ENCODE measurements at regions not wholly inside any gene's neighbourhood (a gene's known extent, or its start where the extent isn't known, plus 50 kb on each side); places are given as distances from the start of the nearest gene placed in this dataset.
"Not testable (repeated sequence)": the region's sequence is repeated elsewhere in the genome, so short reads cannot be mapped to it uniquely, and the experiment has no call there.

DNA sequence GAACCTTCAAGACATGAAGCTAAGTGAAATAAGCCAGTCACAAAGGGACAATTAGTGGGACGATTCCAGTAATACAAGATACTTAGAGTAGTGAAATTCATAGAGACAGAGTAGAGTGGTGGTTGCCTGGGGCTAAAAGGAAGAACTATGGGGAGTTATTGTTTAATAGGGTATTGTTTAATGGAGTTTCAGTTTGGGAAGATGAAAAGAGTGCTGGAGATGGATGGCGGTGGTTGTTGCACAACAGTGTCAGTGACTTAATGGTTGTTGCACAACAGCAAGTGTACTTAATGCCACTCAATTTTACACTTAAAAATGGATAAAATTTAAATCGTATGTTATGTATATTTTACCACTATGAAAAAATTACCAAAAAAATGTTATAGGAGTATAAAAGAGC lies 209.7 kb upstream of the TENT5A start:
- DNase-seq (ENCODE audit: low spot score): no peak

DNA sequence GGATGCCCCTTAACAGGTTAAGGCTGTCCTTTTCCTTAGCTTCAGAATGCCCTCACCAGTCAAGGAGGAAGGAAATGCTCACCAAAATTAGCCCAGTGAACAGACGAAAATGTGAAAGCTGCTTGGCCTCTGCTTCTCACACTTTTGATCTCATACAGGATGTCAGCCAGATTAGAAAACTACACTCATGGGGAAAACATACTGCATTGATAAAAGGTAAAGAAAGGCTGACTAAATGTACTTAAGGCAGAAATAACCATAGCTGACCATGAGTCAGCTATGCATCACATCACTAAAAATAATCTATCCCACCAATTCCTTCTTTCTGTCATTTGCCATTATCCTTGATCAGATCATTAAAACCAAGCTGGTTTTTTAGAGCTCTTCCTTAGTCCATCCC lies 198.4 kb upstream of the TENT5A start:
- no peak for DNase-seq (ENCODE audit: low spot score)

DNA sequence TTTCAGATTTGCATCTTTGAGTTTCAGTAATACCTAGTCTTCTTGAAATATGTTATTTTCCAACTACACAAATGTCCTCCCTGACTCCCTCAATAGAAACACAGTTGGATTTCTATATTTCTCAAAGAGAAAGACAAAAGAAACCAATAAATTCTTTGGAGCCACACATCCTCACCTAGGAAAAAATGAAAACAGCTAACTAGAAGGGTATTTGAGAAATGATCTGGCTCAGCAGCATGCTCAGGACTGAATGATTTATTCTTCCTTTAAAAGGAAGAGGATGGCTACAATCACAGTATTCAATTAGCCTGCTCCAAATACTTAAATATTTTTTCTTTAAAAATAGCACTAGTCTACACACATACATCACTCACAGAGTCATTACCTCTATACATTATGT lies 196.4 kb upstream of the TENT5A start:
- DNase-seq (ENCODE audit: low spot score): no peak

DNA sequence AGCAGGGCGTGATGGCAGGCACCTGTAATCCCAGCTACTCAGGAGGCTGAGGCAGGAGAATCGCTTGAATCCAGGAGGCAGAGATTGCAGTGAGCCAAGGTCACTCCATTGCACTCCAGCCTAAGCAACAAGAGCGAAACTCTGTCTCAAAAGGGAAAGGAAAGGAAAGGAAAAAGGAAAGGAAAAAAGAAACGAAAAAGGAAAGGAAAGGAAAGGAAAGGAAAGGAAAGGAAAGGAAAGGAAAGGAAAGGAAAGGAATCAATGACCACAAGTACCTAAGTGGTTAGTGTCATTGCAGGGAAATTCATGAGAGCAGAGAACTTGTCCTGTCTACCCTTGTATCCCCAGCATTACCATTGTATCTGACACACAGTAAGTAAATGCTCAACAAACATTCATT lies 195.7 kb upstream of the TENT5A start:
- not testable (repeated sequence) for DNase-seq (ENCODE audit: low spot score)

DNA sequence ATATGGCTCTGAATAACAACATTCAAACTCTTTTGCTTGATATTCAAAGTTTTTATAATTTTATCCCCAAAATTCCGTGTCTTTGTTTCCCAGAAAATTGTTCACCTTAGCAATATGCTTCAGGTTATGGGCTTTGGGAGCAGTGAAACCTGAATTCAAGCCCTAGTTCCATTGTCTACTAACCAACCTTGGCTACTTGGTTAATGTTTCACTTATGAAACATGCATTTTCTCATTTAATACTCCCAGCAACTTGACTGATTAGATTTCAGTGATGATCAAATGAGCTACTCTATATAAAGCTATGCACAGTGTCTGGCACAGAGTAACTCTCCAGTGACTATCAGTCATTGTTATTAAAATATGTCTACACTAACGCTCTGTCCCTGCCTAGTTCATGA lies 192.2 kb upstream of the TENT5A start:
- DNase-seq (ENCODE audit: low spot score): no peak

DNA sequence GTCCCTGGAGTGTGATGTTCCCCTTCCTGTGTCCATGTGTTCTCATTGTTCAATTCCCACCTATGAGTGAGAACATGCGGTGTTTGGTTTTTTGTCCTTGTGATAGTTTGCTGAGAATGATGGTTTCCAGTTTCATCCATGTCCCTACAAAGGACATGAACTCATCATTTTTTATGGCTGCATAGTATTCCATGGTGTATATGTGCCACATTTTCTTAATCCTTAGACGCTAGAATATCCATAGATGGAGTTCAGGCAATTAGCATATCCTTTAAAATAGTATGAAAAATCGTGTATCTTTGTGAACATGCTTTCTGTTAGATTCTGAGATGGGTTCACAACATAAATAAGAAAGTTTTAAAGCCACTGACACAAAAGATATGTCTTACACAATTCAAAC lies 190.4 kb upstream of the TENT5A start:
- not testable (repeated sequence) for DNase-seq (ENCODE audit: low spot score)

DNA sequence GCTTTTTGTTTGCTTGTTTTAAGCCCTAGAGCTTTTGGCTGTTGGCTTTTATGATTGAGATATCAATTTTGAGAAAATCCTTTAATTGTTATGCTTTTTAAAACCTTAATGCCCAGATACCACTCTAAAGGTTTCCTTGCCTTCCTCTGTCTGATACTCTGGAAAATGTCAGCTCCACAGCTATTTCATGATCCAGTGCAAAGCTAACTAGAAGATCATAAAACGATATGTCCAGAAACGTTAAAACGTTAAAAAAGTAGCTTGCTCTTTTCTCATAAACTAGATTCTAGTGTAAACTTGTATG lies 189.5 kb upstream of the TENT5A start:
- DNase-seq (ENCODE audit: low spot score): no peak

DNA sequence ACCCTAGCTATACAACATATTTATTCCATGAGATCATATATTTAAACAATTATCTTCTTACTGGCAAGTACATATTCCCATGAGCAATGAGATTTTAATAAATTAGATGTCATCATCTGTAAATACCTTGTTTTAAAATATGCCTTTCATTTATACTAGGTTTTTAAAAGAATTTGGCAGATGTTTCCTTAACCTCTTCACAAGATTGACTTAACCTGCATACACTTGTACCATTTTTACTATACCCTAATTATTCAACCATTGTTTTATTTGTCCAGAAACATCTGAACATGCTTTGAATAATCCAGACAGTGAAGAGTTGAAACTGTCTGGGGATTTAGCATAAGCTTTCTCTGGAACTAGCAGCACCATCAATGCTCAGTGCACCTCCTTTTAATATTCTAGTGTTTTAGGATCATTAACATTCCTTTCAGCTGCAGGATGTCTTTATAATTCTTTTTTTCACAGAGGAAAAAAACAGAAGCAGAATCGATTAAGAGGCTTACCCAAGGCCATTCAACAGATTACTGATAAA lies 188.0 kb upstream of the TENT5A start:
- DNase-seq (ENCODE audit: low spot score): no peak

DNA sequence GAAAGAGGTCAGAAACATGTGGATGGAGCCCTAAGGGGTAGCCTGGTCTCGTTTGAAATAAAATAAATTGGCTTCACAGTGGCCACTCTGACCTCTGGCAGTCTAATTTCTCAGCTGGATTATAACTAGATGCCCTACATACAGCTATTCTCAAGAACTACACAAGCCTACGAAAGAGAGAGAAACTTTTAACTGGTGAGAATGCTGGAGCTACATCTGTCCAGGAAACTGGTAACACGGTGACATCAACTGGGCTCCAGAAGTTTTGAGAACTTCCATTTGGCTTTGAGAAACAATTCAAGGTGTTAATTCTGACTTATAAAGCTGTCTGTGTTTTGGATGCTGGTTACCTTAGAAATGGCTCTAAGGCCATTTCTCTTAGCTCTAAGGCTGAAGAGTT lies 187.3 kb upstream of the TENT5A start:
- no peak for DNase-seq (ENCODE audit: low spot score)

DNA sequence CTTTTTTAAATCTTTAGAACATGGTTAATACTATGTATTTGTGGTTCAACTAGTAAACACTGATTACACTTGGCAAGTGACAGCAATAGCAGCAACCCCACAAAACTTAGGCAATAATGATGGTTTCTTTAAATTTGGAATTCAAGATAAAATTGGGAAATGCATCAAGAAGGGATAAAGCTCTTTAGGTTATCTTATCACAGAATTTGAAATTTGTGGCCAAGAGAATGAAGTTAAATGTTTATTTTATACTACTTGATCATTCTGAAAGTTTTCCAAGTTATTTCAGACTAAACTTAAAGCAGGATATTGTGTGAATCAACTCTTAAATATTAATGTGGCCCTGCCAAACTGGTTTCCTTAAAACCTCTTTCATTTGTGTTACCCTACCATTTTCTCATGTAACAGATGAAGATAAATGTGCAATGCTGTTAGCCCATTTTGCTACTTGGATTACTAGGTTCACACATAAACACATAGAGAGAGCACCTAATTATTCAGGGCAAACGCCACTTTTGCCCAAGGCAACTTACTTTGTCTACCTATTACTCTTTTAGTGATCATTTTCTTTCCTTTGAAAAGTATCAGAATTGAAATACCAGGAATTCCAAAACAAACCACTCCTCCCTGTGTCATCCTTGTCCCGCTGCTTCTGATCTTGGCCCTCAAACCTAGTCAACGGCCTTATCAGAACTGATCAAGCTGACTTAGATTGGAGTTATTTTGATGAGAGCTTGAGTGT lies 186.7 kb upstream of the TENT5A start:
- no peak for DNase-seq (ENCODE audit: low spot score)

DNA sequence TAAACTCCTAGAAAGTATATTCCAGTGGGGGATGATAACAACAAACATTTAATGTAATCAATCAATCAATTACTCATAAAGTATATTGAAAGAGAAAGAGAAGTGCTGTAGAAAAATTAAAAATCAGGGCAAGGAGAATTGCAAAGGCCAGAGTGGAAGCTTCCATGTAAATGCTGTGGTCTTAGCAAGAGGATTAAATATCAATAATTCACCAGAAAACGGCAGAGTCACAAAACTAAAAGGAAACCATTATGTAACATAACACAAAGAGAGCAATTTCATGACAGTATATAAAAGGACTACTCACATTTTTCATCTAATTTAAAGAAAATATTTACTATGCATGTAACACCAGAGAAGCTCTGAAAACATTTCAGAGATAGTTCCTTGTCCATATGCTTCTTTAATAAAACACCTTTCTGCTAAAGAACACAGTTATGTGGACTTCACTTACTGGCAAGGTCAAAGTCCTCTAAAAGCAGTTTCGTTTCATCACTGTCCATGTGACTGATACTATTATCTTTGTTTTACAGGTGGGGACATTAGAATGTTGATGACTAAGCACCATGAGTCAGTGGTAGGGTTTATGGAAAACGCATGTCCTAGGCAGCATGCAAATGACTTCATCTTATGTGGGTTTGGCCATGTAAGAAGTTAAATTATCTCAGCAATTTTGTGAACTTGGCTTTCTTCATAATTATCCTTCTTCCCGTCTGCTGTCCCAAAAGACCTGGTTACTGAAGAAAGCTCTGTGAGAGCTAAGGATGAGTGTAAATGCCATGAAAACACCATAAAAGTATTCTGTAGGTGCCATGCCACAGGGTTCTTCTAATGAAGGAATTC lies 185.8 kb upstream of the TENT5A start:
- DNase-seq (ENCODE audit: low spot score): no peak

DNA sequence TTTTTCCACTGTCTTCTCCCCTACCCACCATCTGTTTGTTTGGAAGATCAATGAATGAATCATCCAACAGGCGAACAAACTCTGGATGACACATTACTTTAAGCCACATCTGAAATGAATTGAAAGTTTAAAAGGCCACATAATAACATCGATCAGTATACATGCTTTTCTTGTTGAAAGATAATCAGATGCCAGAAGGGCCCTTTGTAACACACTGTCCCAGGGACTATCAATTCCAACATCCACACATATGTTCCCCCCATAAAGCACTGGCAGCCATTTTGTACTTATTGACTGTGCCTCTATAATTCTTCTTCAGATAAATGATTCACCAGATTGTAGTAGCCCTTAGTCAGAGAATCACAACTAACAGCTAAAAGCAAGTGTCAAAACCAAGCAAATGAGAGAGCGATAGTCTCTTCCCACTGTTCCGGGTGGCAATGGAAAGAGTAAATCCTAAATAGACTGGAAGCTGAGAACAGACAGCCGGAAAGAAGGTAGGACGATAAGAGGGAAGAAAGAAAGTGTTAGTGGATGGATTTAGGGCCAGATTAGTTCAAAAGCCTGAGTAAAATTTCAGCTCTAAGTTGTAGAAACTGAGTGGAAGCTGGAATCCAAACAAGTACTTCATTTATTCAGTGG lies 184.9 kb upstream of the TENT5A start:
- no peak for DNase-seq (ENCODE audit: low spot score)

DNA sequence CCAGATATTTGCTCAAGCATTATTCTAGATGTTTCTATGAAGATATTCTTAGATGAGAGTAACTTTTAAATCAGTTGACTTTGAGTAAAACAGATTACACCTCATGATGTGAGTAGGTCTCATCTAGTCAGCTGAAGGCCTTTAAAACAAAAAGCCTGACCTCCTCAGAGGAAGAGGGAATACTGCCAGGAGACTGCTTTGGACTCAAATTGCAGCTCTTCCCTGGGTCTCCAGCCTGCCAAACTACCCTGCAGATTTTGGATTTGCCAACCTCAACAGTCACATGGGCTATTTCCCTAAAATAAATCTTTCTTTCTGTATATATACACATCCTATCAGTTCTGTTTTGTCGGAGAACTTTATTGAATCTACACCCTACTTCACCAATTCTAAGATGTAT lies 182.5 kb upstream of the TENT5A start:
- no peak for DNase-seq (ENCODE audit: low spot score)

DNA sequence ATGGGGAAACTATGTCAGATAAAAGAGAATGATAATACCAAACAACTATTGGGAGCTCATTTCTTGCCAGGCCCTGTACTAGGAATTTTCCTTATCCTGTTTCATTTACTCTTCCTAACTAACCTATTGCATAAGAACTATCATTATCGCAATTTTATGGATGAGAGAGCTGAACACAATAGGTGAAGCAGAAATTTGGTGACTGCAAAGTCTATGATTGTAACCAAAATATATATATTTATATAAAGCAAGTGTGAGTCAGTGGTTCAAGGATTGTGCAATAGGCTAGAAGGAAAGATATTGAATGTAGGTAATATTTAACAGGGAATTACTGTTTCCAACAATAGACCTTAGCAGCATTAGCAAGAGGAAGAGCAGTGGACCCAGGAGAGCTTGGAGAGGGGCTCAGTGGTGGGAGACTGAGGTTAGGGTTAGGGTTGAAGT lies 181.1 kb upstream of the TENT5A start:
- no peak for DNase-seq (ENCODE audit: low spot score)

DNA sequence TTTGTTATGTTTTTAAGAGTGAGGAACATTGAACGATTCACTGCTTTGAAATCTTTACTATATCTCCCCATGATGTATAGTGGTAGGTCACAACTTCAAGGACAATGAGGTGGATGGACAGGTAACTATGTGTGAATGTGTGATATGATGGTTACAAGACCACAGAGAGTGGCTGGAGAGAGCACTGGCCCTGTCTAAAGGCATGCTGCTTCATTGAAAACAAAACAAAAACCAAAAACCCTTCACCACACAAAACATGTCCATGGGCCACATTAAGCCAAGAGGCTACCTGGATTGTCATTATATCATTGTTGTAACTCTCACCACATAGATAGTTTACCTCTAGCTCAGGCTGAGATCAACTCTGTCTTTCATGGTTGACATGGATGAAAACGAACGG lies 180.6 kb upstream of the TENT5A start:
- no peak for DNase-seq (ENCODE audit: low spot score)

DNA sequence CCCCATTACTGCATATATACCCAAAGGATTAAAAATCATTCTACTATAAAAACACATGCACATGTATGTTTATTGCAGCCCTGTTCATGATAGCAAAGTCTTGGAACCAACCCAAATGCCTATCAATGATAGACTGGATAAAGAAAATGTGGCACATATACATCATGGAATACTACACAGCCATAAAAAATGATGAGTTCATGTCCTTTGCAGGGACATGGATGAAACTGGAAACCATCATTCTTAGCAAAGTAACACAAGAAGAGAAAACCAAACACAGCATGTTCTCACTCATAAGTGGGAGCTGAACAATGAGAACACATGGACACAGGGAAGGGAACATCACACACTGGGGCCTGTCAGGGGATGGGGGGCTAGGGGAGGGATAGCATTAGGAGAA lies 180.0 kb upstream of the TENT5A start:
- not testable (repeated sequence) for DNase-seq (ENCODE audit: low spot score)

DNA sequence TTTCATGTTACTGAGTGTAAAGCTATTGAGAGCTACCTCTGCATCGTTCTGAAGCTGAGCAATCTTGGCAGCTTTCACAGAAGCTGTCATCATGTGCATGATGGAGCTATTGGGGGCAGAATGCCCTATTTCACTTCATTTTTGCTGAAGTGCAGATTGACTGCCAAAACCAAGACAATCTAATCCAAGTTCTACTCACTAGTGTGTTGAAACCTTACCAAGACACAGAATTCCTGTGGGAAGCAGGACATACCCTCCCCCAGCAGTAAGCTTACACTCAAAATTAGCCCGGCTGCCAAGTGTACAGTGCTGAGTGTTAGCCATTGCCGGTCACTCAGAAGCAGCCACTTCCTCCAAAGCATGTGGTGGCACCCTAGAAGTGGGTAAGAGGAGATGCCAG lies 177.3 kb upstream of the TENT5A start:
- DNase-seq (ENCODE audit: low spot score): no peak

DNA sequence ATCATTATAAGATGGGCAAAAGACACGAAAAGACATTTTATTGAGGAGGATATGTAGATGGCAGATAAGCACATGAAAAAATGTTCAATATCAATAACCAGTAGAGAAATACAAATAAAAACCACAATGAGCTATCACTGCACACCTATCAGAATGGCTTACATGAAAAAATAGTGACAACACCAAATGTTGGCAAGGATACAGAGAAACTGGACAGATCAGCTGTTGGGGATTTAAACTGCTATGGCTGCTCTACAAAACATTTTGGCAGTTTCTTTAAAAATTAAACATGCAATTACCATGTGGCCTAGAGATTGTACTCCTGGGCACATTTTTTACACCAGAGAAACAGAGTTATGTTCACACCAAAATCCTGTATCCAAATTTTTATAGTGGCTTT lies 172.7 kb upstream of the TENT5A start:
- no peak for DNase-seq (ENCODE audit: low spot score)

DNA sequence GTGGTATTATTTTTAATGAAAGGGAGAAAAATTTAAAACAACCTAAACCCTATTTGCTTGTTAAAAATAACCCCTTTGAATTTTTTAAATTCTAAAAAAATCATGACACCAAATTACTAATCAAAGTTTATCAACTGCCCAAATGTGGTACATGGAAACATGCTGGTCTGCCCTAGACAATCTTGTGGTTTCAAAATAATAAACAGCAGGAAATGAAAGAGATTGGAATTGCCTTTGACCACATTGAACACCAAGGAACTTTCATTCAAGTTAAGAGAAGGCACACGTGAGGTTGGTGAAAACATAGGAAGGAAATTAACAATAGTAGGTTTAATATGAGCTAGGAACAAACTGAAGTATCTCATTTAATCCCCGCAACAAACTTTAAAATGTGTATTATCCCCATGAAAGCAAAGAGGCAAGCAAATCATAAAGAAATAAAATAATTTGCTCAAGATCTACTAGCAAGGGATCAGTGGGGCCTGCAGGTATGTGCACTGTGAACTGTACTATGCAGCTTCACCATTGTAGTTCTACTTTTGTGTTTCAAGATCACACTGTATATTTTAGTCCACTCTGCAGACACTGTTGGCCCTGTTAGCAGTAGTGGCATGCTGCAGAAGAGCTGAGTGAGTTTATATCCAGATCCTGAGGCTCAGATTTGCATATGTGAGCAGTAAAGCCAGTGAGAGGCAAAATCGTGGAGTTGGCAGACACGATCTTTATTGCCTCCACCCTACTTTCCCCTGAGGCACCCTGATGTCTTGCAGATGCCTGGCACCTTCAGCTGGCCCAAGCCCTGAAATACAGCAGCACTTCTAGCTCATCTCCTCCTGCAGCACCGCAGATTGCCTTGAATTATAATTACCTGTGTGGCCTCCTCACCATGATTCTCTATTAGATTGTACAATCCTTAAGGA lies 157.8 kb upstream of the TENT5A start:
- DNase-seq (ENCODE audit: low spot score): no peak

DNA sequence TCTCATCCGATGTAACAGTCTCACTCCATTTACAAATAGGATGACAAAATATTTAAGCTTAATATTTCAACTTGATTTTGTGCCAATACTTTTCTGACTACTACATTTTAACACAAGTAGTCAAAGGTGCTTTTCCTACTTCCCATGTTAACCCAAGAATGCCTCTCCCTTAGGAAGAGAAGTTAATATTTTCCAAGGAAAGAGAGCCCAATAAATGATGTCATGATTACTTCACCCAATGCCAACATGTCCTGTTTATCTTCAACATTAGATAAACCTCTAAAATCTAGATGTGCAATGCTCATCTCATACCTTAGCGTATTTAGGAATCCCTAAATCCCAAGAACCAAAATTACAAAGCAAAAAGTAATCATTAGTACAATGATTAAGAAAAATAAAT lies 156.7 kb upstream of the TENT5A start:
- DNase-seq (ENCODE audit: low spot score): no peak

DNA sequence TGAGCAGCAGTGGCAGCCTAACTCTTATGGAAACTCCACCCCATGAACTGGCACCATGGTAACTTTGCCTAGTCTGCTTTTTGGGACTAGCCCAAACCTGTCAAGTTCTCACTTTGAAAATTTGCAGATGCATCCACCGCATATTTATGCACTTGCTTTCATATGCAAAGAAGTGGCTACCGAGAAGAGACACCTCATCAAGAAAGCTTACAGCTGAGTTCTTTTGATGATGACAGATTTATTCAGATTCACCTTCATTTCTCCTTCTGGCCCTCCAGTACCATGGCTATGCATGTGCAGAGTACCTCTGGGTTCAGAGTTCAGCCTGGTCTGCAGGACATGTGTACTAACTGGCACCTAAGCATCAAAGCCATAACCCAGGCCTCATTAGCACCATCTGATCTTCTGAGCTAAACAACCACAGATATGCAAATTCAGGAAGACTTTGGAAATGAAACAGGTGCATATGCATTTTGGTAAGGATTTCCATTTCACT lies 154.3 kb upstream of the TENT5A start:
- no peak for DNase-seq (ENCODE audit: low spot score)

DNA sequence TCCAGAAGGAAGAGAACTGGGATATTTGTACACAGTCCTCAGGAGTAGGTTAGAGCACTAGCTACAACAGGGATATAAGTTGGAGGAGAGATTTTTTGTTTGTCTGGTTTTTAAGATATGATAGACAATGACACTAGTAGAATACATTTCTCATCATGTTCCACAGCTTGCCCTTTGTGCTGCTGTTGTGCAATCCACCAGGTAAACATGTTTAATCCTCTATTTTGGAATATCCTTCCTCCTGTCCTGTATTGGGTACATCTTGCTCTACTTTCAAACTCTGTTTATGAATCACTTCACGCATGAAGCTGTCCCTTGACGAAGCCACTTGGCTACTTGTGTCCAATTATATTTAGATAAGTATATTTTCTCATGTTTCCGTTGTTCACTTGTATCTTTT lies 153.6 kb upstream of the TENT5A start:
- DNase-seq (ENCODE audit: low spot score): no peak
